NCI-H345 treated with DMSO at 0.1 percent for 48 hours (cell line): ENCODE measurements at regions not wholly inside any gene's neighbourhood (a gene's known extent, or its start where the extent isn't known, plus 50 kb on each side); places are given as distances from the start of the nearest gene placed in this dataset.
A peak's percentile ranks its signal among the peaks of the same experiment; 100 is the strongest.

ENCODE experiments used
- DNase-seq: peaks from one replicate; lab custom pipeline; 2025; ENCODE audit not compliant: unreplicated experiment; lab: John Stamatoyannopoulos, UW

GRCh38 chr4:136690360-136690759 is 841.9 kb downstream of the PCDH18 start:
- DNase-seq, result no peak

GRCh38 chr4:136687596-136687995 is 844.7 kb downstream of the PCDH18 start:
- DNase-seq, result no peak

- DNase-seq, result no peak
Observed at GRCh38 chr4:136687118-136687517, 845.2 kb downstream of the PCDH18 start.

GRCh38 chr4:136680761-136681160 is 851.5 kb downstream of the PCDH18 start:
- no peak for DNase-seq

DNA sequence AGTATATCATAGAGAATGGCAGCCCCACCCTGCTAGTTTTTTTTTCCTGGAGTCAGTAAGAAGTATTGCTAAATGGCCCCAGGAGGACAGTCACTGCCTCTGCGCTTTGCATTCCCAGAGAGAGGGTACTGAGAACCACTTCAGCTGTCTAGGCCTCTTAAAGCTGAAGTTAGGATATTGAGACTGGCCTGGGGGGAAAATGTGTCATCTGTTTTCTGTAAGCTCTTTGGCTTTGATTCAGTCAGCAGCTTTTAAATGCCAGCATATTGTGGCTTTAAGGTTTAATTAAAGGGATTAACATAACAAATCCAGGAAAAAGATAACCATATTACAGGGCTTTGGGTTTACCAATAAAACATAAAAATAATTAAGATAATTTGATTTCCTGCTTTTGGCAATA is 852.0 kb downstream of the PCDH18 start:
- peak; percentile 3 for DNase-seq

GRCh38 chr4:136670265-136670664 is 862.0 kb downstream of the PCDH18 start:
- DNase-seq, result no peak

- DNase-seq, result no peak
Observed at GRCh38 chr4:136664988-136665387, 867.3 kb downstream of the PCDH18 start.

- DNase-seq, result no peak
Observed at GRCh38 chr4:136662539-136662938, 869.8 kb downstream of the PCDH18 start.

- no peak for DNase-seq
Observed at GRCh38 chr4:136653640-136654406, 878.5 kb downstream of the PCDH18 start.

GRCh38 chr4:136651932-136652331 is 880.4 kb downstream of the PCDH18 start:
- no peak for DNase-seq

DNA sequence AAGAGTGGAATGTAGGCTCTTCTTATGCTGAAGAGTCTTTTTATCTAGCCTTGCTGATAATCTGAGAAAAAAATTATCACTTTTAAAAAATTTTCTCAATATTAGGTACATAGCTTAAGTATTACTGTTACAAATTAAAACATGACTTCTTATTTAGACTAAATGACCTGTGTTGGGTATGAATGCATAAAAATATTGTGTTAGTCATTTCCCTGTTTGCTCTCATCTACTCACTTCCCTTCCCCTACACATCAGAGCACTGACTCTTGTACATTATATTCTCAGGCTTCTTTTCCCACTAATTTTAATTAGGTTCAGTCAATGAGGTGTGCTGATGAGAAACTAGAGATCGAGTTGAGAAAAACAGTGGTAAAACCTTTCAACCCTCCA is 881.0 kb downstream of the PCDH18 start:
- DNase-seq, result no peak

DNA sequence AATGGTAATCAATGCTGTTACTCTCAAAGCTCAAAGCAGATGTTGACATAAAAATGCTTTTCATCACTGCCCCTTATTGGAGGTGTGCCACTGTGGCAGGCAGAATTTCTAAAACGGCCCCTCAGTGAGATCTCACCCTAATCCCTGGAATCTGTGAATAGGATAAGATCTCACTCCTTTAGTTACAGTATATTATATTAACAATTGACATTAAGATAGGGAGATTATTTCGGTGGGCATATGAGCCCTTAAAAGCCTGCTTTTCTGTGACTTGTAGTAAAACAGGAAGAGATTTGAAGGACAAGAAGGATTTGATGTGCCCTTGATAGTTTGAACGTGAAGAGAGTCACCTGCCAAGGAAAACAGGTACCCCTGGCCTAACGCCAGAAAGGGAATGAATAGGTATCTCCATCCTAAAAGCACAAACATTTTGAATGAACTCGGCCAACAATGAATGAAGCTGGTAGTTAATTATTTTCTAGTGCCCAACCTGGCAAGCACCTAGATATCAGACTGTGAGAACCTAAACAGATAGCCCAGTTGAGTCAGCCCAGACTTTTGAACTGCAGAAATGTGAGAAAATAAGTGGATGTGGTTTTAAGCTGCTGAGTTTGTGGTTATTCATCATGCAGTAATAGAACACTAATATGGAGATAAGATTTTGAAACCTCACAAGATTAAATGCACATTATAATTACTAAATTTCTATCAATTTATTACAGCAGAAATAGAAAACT is 881.6 kb downstream of the PCDH18 start:
- peak; percentile 80 for DNase-seq

- no peak for DNase-seq
Observed at GRCh38 chr4:136644279-136644678, 888.0 kb downstream of the PCDH18 start.

GRCh38 chr4:136643416-136643815 is 888.9 kb downstream of the PCDH18 start:
- peak; percentile 20 for DNase-seq

DNA sequence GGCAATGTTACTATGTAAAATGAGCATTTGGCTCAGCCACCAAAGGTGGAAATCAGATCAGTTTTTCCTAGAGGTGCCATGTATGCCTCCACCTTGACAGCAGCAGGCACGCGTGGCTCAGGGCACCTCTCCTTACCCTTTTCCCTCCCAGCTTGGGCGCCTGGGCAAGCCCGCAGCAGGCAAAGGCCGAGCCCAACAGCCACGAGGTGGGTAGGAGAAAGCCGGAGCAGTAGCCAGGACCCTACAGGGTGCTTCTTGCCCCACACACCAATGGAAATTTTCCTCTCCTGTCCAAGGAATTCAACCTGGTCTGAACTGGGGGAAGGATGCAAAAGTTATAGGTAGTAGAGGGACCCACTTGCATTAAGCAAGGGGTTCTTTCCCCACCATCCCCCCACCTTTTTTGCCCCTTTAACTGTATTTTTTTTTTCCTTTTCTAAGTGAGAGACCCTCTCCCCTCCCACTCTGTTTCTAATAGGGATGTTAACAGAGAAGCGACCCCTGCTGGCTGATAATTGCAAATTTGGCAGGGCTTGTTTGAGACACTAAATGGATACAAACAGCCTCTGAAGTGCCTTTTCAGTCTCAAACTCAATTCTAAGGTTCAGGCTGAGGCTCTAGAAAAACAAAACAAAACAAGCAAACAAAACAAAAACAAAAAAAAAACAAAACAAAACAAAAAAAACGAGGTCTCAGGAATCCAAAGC is 895.1 kb downstream of the PCDH18 start:
- DNase-seq, result no peak

- no peak for DNase-seq
Observed at GRCh38 chr4:136636155-136636554, 896.1 kb downstream of the PCDH18 start.

- no peak for DNase-seq
Observed at GRCh38 chr4:136634121-136634520, 898.2 kb downstream of the PCDH18 start.

DNA sequence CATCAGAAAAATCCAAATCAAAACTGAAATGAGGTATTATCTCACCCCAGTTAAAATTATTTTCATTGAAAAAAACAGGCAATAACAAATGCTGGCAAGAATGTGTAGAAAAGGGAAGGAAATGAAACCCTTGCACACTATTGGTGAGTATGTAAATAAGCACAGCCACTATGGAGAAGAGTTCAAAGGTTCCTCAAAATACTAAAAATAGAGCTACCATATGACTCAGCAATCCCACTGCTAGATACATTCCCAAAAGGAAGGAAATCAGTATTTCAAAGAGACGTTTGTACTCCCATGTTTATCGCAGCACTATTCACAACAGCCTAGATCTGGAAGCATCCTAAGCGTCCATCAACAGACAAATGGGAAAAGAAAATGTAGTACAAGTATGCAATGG is 932.4 kb downstream of the PCDH18 start:
- DNase-seq, result no peak

- no peak for DNase-seq
Observed at GRCh38 chr4:136590440-136590839, 941.9 kb downstream of the PCDH18 start.

DNA sequence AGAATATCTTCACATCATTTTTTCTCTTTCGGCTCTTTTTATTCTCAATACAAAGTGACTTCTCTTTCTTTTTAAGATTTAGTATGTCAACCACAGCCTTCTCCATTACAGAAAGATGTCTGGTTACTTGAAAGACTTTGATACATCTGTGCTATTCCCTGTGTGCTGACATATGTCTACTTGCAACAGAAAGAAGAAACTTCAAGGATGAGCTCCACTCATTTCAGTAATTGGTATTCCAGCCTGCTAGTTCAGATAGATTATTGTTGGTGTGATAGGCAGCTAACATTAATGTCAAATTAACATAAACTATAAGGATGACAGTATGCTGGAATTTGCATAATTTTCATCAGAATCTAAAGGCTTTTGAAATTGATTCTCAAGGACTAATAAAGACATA is 948.7 kb downstream of the PCDH18 start:
- DNase-seq, result no peak

DNA sequence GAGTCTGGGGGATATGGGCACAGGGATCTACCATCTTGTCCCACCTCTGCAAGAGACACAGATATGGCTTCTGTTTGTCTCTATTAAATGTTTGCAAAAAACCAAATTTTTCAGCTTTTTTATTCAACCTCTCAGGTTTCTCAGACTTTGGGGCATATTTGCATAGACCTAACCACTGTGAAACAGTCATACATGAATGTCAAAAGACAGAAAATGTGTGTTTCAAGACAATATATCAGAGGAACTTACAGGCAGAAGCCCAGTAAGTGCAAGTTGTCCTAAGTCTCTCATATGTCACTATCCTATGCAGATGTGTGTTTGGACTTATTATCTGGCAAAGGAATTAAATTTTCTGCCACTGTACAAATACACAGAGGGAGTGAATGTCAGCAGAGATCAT is 951.2 kb downstream of the PCDH18 start:
- no peak for DNase-seq

DNA sequence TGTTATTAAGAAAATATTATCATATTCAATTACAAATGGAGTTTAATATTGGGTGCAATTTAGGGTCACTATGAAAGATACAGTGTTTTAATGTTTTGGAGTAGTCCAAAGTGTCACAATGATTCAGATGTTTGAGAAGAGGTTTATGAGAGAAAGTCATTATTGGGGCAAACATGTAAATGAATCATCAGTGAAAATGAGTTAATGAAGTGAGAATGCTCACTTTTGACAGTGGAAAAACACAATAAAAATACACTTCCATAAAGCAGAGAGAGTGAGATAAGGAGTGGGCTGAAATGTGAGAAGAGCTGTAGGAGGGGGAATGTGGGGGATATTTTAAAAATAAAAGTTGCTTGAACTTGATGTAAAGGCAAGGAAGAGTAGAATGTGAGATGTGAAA is 957.1 kb downstream of the PCDH18 start:
- DNase-seq, result no peak
